ENCODE measurements at regions not wholly inside any gene's neighbourhood (a gene's known extent, or its start where the extent isn't known, plus 50 kb on each side); places are given as distances from the start of the nearest gene placed in this dataset.

GRCh38 chr1:88111816-88112215, 572.3 kb upstream of the PKN2 start:
- no peak for DNase-seq

GRCh38 chr1:88117597-88117996, 566.5 kb upstream of the PKN2 start:
- no peak for DNase-seq

DNA sequence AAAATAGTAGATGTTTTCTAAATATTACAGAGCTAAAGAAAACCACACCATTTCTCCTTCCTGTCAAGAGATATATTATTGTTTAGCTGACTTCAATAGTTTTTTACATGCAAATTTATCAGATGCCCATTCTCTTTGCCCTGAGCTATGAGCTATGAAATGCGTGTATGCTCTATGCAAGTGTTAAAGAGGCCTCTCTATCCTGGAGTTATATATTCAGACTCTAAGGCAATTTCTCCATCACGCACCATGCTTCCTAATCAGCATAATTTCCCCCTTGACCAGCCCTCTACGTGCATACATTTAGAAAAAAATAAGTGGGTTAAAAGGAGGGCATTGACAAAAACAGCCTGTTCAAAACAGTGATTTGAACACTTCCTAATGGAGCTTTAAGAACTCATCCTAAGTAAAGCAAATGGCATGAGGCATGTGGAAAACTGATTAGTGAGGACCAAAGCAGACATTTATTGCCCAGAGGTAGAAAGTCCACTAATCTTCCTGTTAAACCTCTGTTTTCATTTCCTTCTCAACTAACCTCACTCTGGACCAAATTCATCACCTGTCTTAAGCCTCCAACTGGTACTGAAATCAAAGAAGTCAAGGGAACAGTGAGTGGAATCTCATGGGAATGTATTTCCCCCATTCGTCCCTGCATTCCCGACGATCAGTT, 565.8 kb upstream of the PKN2 start:
- no peak for DNase-seq

DNA sequence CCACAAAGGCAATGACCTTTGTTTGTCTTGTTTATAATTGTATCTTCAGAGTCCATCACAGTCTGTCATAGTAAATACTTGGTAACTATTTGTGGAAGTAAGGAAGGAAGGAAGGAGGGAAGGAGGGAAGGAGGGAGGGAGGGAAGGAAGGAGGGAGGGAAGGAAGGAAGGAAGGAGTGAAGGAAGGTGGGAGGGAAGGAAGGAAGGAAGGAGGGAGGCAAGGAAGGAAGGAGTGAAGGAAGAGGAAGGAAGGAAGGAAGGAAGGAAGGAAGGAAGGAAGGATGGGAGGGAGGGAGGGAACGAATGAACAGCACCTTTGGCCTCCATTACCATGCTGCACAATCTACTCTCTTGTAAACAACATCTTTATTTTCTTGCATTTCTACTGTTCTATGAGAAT, 559.5 kb upstream of the PKN2 start:
- no peak for DNase-seq

GRCh38 chr1:88126467-88126866, 557.6 kb upstream of the PKN2 start:
- no peak for DNase-seq

DNA sequence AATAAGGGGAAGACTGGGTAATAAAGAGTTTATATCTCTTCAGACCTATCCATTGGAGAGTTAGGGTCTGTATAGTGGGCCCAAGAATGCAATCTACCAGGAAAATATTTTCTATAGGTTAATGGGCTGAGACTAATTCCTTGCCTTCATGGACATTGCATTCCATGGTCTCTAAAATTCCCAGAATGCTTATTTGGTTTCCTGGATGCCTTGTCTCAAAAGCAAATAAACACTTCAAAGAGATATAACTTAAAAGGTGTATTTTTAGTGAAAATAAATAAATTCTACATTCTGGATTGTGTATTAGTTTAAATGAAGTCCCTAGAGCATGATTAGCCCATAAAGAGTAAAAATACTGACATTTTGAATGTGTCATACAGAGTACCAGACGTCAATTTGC, 550.1 kb upstream of the PKN2 start:
- no peak for DNase-seq

DNA sequence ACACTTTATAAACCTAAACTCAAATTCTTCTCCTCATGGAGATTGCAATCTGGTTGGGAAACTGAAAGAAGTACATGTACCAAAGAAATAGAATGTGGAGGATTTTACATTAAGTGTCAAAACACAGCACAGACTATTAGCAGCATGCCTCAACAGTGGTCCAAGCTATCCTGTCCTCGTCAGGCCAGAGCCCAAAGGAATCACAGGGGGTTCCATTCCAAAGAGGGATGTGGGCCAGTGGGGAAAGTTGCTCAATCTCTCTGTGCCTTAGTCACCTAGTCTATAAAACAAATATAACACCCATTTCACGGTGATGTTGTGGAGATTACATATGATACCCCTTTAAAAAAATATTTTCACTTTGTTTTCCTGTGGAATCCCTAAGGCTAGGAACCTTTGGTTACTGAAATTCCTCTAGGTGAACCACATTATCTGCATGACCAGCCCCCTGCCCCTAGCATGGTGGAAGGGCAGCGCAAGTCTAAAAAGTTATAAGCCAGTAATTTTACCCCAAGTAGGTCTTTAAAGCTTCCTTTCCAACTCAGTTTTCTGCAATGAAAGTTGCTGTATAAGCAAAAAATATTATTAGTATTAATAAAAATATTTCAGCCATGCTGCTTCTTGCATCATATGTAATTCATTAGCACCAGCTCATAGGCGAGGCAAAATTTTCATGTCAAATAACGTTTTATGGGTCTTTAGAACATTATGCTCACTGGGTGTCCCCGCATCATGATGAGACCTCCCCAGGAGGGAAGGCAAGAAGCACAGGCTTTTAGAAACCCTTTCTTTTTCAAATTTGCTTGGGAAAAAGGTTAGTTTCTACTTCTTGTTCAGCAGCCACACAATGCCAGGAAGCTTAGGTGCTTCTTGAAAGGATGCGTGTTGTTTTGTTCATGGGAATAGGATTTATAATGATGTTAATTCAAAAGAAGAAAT, 548.8 kb upstream of the PKN2 start:
- DNase-seq: no peak

- no peak for DNase-seq
Observed at GRCh38 chr1:88139633-88140032, 544.4 kb upstream of the PKN2 start.

- DNase-seq: no peak
Observed at GRCh38 chr1:88140325-88140724, 543.7 kb upstream of the PKN2 start.

DNA sequence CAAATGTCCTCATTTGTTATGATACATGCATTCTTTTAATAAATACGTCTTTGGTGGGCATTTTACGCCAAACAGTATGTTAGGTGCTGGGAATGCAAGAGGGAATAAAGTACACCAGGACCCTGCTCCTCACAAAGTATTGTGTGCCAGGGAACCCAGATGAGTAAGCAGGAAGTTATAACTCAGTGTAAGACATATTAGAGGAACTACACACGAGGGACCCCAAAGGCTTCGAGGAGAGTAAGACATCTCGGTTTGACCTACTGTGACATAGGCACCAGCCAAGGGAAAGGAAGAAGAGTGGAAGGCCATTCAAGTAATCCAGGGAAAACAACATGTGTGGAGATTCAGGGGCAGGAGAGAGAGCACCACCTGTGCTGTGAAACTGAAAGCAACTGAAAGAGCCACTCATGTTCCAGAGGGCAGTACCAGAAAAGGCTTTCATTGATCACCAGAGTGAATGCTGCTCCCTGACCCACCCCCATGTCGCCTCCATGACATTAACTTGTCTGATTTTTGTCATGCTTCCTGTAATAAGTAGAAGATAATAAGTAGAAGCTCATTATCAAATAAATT, 542.5 kb upstream of the PKN2 start:
- no peak for DNase-seq

DNA sequence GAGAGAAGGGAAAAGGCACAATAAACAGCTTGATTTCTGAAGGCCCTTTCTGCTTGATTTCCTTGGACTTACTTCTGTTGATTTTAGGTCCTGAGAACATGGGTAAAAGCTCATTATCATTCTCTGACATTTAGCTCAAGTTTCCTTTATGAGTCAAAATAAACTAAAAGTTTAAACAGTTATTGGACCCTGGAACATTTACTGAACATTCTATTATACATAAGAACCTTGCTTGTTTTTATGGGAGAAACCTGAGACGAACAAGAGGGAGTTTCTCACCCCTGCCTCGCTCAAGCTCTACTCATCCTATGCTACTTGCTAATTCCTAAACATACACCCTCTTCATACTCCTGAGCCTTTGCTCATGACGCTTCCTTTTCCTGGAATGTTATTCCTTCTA, 538.3 kb upstream of the PKN2 start:
- no peak for DNase-seq

DNA sequence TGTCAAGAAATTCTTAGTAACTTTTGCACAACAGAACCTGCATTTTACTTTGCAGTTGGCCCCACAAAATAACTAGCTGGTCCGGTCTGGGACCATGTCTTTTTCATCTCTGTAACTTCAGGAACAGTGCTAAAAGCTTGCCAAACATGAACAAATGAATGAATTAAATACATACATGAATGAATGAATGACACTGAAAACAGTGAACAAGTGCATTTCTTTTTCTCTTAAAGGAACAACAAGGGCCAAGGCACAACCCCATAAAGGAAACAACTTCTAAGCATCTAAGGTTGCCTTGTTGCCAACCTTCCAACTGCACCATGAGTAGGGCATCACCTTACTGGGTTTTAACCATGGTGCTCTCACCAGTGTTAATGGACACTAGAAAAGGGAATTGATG, 534.4 kb upstream of the PKN2 start:
- DNase-seq: no peak

DNA sequence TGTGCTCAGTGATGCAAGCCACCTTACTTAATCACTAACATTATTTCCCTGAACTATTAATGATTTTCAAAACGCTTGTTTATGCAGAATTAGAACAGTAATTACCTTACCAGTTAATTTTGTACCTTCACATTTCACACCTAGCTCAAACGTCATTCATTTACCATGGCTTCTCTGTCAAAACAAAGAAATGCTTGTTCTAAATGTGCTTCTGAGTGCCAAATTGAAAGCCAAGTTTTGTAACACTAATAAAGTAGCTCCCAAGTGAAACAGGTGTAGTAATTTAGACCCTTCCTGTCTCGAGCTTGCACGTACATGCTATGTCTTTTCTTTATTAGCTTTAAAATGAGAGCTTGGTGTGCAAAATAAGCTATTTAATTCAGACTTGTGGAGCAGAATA, 533.7 kb upstream of the PKN2 start:
- no peak for DNase-seq

GRCh38 chr1:88163187-88163586, 520.9 kb upstream of the PKN2 start:
- DNase-seq: no peak

- DNase-seq: no peak
Observed at GRCh38 chr1:88168126-88168525, 515.9 kb upstream of the PKN2 start.

DNA sequence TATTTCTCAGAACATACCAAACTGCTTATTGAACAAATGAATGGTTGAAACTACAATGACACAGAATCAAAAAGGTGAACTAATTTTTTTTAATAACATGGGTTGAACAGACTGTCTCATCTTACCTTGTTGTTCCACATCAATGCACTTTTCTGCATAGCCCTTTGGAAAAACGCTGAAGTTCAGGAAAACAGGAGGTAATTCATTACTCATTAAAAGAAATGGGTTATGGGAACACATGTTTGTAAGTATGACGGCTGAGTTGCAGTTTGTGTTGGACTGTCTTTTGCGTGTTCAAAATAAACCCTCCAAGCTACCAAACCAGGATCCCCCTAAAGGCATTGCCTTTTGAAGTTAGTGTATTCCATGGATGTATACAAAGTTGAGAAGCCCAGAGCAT, 514.9 kb upstream of the PKN2 start:
- no peak for DNase-seq

- DNase-seq: no peak
Observed at GRCh38 chr1:88169939-88170338, 514.1 kb upstream of the PKN2 start.

DNA sequence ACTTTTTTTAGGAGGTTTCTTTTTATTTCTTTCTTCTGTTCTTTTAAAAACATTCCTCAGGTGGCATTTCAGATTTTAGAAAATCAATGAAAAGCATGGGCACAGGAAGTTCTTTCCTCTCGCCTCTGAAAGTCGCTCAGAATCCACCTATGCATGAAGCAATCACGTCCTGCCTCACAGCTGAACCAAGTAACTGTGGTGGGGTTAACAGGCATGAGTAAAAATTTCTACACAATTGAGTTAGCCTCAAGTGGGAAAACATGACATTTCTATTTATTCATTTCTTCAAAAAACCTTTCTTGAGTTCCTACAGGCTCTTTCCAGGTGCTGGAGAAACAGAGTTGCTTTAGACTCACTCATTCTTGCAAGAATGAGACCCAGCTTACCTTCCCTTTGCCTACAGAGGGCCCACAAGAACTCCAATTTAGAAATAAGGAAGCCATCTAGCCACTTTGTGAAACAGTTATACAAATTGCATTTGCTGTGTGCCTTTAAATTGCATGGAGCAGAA, 508.9 kb upstream of the PKN2 start:
- no peak for DNase-seq

DNA sequence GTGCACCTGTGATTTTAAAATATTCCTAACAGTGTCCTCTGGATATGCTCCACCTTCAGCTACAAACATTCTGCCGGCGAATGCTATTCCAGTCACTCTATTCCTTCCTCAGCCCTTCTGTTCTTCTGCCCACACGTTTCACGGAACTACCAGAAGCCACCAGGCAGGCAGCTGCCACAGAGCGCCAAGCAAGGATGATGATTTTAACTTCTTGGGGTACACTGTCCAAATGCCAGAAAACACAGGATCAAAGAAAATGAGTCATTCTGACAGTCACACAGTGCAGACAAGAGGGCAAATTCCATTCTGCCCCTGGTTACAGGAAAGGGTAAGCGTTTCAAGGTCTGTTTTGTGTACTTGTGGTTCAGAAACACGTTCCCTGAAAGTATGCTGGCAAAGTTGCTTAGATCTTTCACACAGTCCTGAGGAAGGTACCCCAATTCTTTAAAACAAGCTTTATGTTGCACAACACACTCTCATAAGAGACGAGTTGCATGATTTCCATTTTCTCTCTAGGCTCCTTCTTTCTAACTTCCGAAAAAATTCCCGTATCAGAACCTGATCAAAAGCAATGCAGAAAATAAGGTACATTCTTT, 508.3 kb upstream of the PKN2 start:
- DNase-seq: no peak

DNA sequence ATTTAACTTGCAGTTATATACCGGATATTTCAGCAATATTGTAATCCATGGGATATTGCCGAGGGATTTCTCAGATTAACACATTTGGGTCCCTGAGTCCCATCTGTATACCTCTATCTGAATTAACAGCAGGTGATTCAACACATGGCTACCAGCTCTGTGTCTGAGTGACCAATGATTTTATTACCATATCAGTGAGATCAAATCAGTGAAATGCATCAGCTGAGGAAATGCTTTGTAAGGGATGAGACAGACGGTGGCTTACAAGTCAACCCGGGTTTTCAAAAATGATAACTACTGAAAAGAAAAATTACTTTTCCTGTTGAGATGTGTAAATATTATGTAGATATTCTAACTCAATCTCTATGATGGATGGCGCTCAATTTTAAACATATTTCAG, 504.1 kb upstream of the PKN2 start:
- DNase-seq: no peak

GRCh38 chr1:88180449-88181108, 503.5 kb upstream of the PKN2 start:
- DNase-seq: peak; percentile 25

GRCh38 chr1:88186911-88187310, 497.2 kb upstream of the PKN2 start:
- no peak for DNase-seq

GRCh38 chr1:88188038-88188437, 496.0 kb upstream of the PKN2 start:
- DNase-seq: no peak

Data from activated T-cell treated with anti-CD3 and anti-CD28 coated beads for 4 hours (primary cell).